ENCODE measurements at regions not wholly inside any gene's neighbourhood (a gene's known extent, or its start where the extent isn't known, plus 50 kb on each side); places are given as distances from the start of the nearest gene placed in this dataset.

- no peak for TF ChIP-seq TAF7 (optimal IDR thresholded peaks at IDR 0.05; ENCODE audit: borderline replicate concordance, low read depth, low read length)
- TF ChIP-seq, protein P1, sequence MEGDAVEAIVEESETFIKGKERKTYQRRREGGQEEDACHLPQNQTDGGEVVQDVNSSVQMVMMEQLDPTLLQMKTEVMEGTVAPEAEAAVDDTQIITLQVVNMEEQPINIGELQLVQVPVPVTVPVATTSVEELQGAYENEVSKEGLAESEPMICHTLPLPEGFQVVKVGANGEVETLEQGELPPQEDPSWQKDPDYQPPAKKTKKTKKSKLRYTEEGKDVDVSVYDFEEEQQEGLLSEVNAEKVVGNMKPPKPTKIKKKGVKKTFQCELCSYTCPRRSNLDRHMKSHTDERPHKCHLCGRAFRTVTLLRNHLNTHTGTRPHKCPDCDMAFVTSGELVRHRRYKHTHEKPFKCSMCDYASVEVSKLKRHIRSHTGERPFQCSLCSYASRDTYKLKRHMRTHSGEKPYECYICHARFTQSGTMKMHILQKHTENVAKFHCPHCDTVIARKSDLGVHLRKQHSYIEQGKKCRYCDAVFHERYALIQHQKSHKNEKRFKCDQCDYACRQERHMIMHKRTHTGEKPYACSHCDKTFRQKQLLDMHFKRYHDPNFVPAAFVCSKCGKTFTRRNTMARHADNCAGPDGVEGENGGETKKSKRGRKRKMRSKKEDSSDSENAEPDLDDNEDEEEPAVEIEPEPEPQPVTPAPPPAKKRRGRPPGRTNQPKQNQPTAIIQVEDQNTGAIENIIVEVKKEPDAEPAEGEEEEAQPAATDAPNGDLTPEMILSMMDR (IDR thresholded peaks at IDR 0.05; ENCODE audit: control extremely low read depth in 1 of 3, insufficient read depth in 1 of 3, low read depth in 1 of 3, low read length in 3 of 3) = no peak
- no peak for TF ChIP-seq RNF2 (IDR thresholded peaks at IDR 0.05; ENCODE audit: borderline replicate concordance, low read depth, low read length, missing control alignments, poor library complexity, severe bottlenecking)
- no peak for TF ChIP-seq EZH2 (IDR thresholded peaks at IDR 0.05; ENCODE audit: low read depth, low read length, severe bottlenecking)
- TF ChIP-seq POLR2A (IDR thresholded peaks at IDR 0.05; ENCODE audit: control extremely low read depth in 1 of 2, low read depth in 2 of 2, low read length in 2 of 2) = no peak
- no peak for TF ChIP-seq SP1 (IDR thresholded peaks at IDR 0.05; ENCODE audit: low read depth, low read length)
- TF ChIP-seq JUND (IDR thresholded peaks at IDR 0.05; ENCODE audit: low read length) = no peak
- no peak for TF ChIP-seq JUN (IDR thresholded peaks at IDR 0.05; ENCODE audit: low read depth, low read length)
- no peak for TF ChIP-seq GABPA (IDR thresholded peaks at IDR 0.05; ENCODE audit: borderline replicate concordance, insufficient read depth, low read length)
- no peak for TF ChIP-seq BRCA1 (IDR thresholded peaks at IDR 0.05; ENCODE audit: low read depth, low read length)
- no peak for TF ChIP-seq YY1 (IDR thresholded peaks at IDR 0.05; ENCODE audit: low read depth, low read length)
- TF ChIP-seq, protein P2, sequence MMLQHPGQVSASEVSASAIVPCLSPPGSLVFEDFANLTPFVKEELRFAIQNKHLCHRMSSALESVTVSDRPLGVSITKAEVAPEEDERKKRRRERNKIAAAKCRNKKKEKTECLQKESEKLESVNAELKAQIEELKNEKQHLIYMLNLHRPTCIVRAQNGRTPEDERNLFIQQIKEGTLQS (IDR thresholded peaks at IDR 0.05; ENCODE audit: insufficient read depth, low read depth, low read length) = no peak
Measured at GRCh38 chr9:89775641-89776040, 170.8 kb downstream of the GADD45G start.

Data from H1 (cell line).